Subcutaneous abdominal adipose tissue (tissue), 5 donors: ENCODE measurements at regions not wholly inside any gene's neighbourhood (a gene's known extent, or its start where the extent isn't known, plus 50 kb on each side); places are given as distances from the start of the nearest gene placed in this dataset.
"Not testable (repeated sequence)": the region's sequence is repeated elsewhere in the genome, so short reads cannot be mapped to it uniquely, and the experiment has no call there.

Experiments
- H3K27ac ChIP-seq: one replicate; pipeline ENCODE4 v1.7.0; 2013; ENCODE audit warnings: low read depth, mild to moderate bottlenecking, inconsistent platforms, low read length, moderate library complexity
- H3K27me3 ChIP-seq, 5 donors: one replicate each; pipeline ENCODE4 v1.7.0; 2013; ENCODE audit warnings: low read length in 5 of 5, inconsistent platforms in 1 of 5; ENCODE audit not compliant: control insufficient read depth in 5 of 5, insufficient read depth in 4 of 5
- H3K36me3 ChIP-seq, 5 donors: one replicate each; pipeline ENCODE4 v1.7.0; 2013; ENCODE audit warnings: low read length in 5 of 5; ENCODE audit not compliant: control insufficient read depth in 5 of 5, insufficient read depth in 5 of 5
- H3K4me1 ChIP-seq, 5 donors: one replicate each; pipeline ENCODE4 v1.7.0; 2013; ENCODE audit warnings: low read length in 5 of 5, mild to moderate bottlenecking in 3 of 5, moderate library complexity in 1 of 5; ENCODE audit not compliant: control insufficient read depth in 5 of 5, insufficient read depth in 5 of 5
- H3K4me3 ChIP-seq, 5 donors: one replicate each; pipeline ENCODE4 v1.7.0; 2013; ENCODE audit warnings: low read length in 5 of 5, low read depth in 1 of 5
- H3K9ac ChIP-seq, 5 donors: one replicate each; pipeline ENCODE4 v1.7.0; 2013; ENCODE audit warnings: low read length in 5 of 5, mild to moderate bottlenecking in 4 of 5, moderate library complexity in 3 of 5
- H3K9me3 ChIP-seq, 5 donors: one replicate each; pipeline ENCODE4 v1.7.0; 2013; ENCODE audit warnings: low read length in 5 of 5; ENCODE audit not compliant: control insufficient read depth in 5 of 5
- donor health status: healthy.
- donor health status: healthy.
- donor health status: healthy.
- donor health status: healthy.
- donor health status: healthy.

DNA sequence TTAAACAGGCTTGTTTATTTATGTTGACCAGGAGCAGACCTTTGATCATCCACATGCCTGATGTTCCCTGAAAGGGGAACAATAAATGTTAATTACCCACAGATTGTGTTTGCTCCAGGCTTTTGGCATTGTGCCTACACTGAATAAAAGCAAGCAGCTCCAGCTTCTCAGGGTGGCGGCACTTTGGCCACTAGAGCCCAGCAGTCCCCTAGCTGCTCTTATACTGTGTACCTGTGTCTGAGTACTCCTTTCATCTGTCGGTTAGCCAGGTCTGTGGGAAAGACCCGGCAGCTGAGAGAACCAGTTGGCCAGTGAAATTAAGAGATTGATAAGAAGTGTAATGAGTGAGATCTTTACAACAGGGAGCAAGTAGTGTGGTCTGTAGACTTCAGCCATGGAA is 254.8 kb upstream of the FTMT start:
- no peaks in the 10 kb centered on the region for H3K4me1 ChIP-seq
- H3K27ac ChIP-seq = no peak overlapping the region
- H3K9ac ChIP-seq = no peak overlapping the region
- peak overlapping the region in 1 of 5 donors; percentile 28 for H3K4me3 ChIP-seq
- H3K9me3 ChIP-seq = peaks cover 0 to 21% (median 9%) of the 10 kb centered on the region in 5 donors
- no peaks in the 10 kb centered on the region for H3K36me3 ChIP-seq
- no peaks in the 10 kb centered on the region for H3K27me3 ChIP-seq

DNA sequence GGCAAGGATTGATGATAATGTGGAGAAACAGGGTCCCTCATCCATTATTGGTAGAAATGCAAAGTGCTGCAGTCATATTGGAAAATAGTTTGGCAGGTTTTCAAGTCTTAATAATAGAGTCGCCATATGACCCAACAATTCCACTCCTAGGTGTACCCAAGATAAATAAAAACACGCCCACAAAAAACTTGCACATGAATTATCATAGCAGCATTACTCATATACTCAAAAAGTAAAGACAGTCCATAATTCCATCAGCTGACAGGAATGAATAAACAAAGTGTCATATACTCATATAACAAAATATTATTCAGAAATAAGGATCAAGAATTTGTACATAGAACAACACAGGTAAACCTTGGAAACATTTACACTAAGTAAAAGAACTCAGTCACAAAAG is 242.9 kb upstream of the FTMT start:
- Histone ChIP-seq H3K27ac (no peak overlapping the region), H3K4me3 (no peak overlapping the region), H3K9me3 (no peaks in the 10 kb centered on the region), H3K4me1 (no peaks in the 10 kb centered on the region), H3K9ac (no peak overlapping the region), H3K27me3 (no peaks in the 10 kb centered on the region), H3K36me3 (no peaks in the 10 kb centered on the region)

DNA sequence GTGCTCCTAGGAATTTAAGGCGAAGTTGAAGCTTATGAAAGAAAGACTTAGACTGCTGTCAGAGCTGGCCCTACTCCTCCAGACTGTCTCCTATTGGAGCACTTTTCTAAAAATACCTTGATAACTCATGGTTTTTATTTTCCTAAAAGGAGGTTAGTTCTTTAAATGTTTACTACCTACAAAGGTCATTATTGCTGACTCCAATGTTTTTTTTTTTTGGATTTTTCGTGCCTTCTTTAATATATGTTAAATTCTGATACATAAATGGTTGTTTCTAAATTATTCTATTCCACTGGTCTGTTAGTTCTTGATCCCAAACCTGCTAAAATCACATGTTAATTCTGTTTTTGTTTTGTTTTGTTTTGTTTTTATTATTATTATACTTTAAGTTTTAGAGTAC is 227.6 kb upstream of the FTMT start:
- H3K9ac ChIP-seq = no peak overlapping the region
- no peak overlapping the region for H3K4me3 ChIP-seq
- H3K9me3 ChIP-seq = no peaks in the 10 kb centered on the region
- no peaks in the 10 kb centered on the region for H3K36me3 ChIP-seq
- peaks cover 0 to 4% (median 0%) of the 10 kb centered on the region in 5 donors for H3K4me1 ChIP-seq
- H3K27me3 ChIP-seq = no peaks in the 10 kb centered on the region
- no peak overlapping the region for H3K27ac ChIP-seq

DNA sequence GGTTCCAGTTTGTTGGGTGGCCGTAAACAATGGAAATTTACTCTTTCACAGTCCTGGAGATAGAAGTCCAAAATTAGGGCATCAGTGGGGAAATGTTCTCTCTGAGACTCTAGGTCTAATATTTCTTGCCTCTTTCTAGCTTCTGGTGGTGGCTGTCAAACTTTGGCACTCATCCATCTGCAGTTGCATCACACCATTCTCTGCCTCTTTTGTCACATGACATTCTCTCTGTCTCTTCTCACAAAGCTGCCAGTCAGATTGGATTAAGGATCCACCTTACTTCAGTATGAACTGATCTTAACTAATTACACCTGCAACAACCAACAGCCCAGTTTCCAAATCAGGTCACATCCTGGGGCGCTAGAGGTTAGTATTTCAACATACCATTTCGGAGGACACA is 222.9 kb upstream of the FTMT start:
- no peak overlapping the region for H3K27ac ChIP-seq
- H3K27me3 ChIP-seq = no peaks in the 10 kb centered on the region
- H3K4me3 ChIP-seq = peak overlapping the region in 1 of 5 donors; percentile 33
- H3K4me1 ChIP-seq = peaks cover 0 to 6% (median 0%) of the 10 kb centered on the region in 5 donors
- no peak overlapping the region for H3K9ac ChIP-seq
- no peaks in the 10 kb centered on the region for H3K36me3 ChIP-seq
- H3K9me3 ChIP-seq = no peaks in the 10 kb centered on the region

DNA sequence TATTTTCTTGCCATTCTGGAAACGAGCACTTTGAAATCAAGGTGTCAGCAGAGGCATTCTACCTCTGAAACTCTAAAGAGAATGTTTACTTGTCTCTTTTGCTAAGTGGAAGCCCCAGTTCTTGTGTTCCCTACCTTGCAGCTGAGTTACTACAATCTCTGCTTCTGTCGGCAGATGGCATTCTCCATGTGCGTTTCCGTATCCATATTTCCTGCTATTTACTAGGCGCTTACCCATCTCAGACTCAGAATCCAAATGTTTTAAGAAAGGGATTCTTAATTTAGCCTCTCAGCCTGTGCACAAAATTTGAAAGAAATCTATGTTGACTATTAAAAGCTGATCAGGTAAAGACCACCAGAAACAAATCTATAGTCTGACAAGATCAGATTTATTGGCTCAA is 221.3 kb upstream of the FTMT start:
- H3K9me3 ChIP-seq = no peaks in the 10 kb centered on the region
- H3K9ac ChIP-seq = no peak overlapping the region
- no peaks in the 10 kb centered on the region for H3K27me3 ChIP-seq
- H3K4me3 ChIP-seq = no peak overlapping the region
- no peak overlapping the region for H3K27ac ChIP-seq
- peaks cover 0 to 6% (median 0%) of the 10 kb centered on the region in 5 donors for H3K4me1 ChIP-seq
- no peaks in the 10 kb centered on the region for H3K36me3 ChIP-seq

DNA sequence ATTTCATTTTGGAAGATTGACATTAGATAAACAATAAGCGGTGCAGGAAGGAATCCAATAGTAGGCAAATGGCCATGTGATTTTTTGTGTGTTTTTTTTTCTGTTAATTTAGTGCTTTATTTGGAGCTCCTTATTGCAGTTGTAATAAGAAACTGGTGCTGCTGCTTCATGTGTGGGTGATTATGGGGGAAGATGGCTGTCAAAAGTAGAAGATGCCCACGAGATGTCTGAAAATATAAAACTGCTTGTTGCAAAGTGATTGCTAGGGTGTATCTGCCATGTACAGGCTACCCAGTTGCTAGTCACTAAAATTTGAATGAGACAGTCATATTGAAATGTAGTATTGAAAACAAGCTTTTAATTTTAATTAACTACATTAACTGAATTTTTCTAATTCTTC is 216.7 kb upstream of the FTMT start:
- no peaks in the 10 kb centered on the region for H3K9me3 ChIP-seq
- H3K36me3 ChIP-seq = no peaks in the 10 kb centered on the region
- H3K27ac ChIP-seq = no peak overlapping the region
- no peak overlapping the region for H3K9ac ChIP-seq
- no peaks in the 10 kb centered on the region for H3K4me1 ChIP-seq
- no peak overlapping the region for H3K4me3 ChIP-seq
- no peaks in the 10 kb centered on the region for H3K27me3 ChIP-seq

DNA sequence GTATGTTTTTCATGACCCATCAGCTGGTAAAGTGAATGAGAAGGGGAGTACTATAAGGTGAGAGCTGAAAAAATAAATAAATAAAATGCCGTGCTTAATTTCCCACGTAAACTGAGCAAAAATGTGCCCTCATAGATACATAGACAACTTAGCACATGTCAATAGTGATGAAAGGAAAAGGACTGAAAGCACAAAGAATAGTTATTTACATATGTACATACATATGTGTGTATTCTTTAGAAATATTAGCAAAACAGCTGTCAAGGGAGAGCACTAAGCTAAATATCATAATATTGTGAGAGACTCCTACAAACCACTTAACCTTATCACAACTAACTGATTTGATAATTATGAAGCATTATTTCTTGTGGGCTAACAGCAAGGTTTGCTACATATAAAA is 213.6 kb upstream of the FTMT start:
- Histone ChIP-seq H3K9ac (no peak overlapping the region), H3K36me3 (no peaks in the 10 kb centered on the region), H3K27me3 (no peaks in the 10 kb centered on the region), H3K4me1 (no peaks in the 10 kb centered on the region), H3K4me3 (no peak overlapping the region), H3K27ac (no peak overlapping the region), H3K9me3 (no peaks in the 10 kb centered on the region)

DNA sequence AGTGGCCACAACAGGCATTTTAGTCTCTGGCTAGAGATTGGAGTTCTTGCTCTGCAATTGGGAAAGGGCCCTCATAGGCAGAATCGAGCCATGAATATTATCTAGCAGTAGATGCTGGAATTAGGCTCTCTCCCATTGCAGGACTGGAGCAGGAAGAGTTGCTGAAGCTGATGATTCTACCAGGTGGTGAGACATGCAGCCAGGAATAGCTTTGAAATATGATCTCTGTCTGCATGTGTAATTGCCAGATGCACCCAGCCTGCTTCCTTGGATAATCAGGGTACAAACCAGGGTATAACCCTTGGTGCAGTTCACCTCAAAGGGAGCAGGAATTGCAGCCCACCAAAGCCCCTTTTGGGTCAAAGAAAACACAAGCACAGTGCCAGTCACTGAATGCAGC is 211.4 kb upstream of the FTMT start:
- Histone ChIP-seq H3K4me3 (no peak overlapping the region), H3K9ac (no peak overlapping the region), H3K27ac (no peak overlapping the region), H3K4me1 (no peaks in the 10 kb centered on the region), H3K27me3 (no peaks in the 10 kb centered on the region), H3K36me3 (no peaks in the 10 kb centered on the region), H3K9me3 (no peaks in the 10 kb centered on the region)

DNA sequence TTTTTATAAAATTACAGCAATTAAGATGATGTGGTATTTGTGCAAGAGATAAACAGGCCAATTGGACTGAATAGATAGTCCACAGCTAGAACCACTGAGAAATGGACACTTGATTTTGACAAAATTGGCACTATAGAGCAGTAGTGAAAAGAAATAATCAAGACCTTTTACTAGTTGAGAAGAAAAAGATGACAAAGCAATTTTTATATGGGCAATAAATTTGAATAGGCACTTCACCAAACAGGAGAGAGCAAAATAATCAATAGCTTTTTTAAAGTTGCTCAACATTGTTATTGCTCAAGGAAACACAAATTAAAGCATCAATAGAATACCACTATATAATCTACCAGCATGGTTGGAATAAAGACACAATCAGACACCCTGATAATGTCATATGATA is 193.5 kb upstream of the FTMT start:
- no peak overlapping the region for H3K4me3 ChIP-seq
- no peak overlapping the region for H3K27ac ChIP-seq
- H3K4me1 ChIP-seq = no peaks in the 10 kb centered on the region
- peaks cover 0 to 6% (median 0%) of the 10 kb centered on the region in 5 donors for H3K9me3 ChIP-seq
- H3K36me3 ChIP-seq = no peaks in the 10 kb centered on the region
- no peaks in the 10 kb centered on the region for H3K27me3 ChIP-seq
- no peak overlapping the region for H3K9ac ChIP-seq

DNA sequence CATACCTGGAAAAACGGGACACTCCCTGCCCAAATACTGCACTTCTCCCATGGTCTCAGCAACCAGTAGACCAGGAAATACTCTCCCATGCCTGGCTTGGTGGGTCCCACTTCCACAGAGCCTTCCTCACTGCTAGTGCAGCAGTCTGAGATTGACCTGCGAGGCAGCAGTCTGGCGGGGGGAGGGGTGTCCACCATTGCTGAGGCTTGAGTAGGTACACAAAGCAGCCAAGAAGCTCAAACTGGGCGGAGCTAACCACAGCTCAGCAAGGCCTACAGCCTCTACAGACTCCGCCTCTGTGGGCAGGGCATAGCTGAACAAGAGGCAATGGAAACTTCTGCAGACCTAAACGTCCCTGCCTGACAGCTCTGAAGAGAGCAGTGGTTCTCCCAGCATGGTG is 191.5 kb upstream of the FTMT start:
- Histone ChIP-seq H3K4me1 (no peaks in the 10 kb centered on the region), H3K9me3 (peaks cover 0 to 6% (median 0%) of the 10 kb centered on the region in 5 donors), H3K27me3 (no peaks in the 10 kb centered on the region), H3K4me3 (no peak overlapping the region), H3K27ac (no peak overlapping the region), H3K36me3 (no peaks in the 10 kb centered on the region), H3K9ac (no peak overlapping the region)

DNA sequence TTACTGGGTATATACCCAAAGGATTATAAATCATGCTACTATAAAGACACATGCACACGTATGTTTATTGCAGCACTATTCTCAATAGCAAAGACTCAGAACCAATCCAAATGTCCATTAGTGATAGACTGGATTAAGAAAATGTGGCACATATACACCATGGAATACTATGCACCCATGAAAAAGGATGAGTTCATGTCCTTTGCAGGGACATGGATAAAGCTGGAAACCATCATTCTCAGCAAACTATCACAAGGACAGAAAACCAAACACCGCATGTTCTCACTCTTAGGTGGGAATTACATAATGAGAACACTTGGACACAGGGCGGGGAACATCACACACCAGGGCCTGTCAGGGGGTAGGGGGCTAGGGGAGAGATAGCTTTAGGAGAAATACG is 186.1 kb upstream of the FTMT start:
- not testable (repeated sequence) for H3K4me1 ChIP-seq, H3K4me3 ChIP-seq, H3K9ac ChIP-seq, H3K36me3 ChIP-seq, H3K27ac ChIP-seq, H3K27me3 ChIP-seq, H3K9me3 ChIP-seq
